KG1 (cell line): ENCODE measurements at regions not wholly inside any gene's neighbourhood (a gene's known extent, or its start where the extent isn't known, plus 50 kb on each side); places are given as distances from the start of the nearest gene placed in this dataset.

Experiments
- DNase-seq: peaks from one replicate; lab custom pipeline; 2025; lab: John Stamatoyannopoulos, UW

DNA sequence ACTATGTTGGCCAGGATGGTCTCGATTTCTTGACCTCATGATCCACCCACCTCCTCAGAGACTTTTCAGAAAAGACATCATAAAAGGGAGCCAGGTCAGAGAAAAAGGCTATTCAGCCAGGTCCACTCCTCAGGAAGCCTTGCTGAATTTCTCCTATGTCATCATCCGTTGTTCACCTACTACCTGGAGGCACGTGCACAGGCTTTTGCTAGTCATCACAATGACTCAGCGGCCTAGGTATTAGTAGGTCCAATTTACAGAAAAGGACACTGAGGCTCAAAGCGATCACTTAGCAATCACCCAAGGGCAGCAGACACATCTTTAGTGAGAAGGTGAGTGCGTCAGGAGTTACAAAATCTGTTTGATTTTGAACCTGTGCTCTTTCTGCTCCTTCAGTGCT lies 72.3 kb upstream of the RAD23B start:
- no peak for DNase-seq

DNA sequence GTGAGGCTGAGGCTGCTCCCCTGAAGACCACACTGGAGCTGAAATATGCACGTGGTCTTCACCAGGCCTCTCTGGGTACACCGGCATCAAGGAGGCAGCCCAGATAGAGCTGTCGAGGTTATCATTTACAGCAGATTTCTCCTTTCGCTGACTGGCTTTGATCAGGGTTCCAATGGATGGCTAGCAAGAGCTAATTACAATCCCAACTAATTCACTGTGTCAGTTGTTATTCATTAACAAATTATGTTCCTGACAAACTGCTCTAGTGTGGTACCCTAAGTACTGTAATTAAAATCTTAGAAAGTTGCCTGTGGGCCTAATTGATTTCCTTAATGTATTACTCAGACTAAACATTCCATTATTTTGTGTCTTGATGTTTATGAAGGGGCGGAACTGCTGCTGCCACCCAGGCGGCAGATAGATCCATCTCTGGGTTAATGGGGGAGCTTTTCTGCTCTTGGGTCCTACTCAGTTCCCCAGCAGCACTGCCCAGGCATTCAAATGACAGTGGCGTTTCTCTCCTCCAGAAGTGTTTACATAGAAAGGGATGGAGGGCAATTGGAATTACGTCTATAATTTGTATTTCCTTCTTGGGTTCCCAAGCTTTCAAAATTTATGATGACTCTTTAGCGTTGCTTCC lies 71.7 kb upstream of the RAD23B start:
- no peak for DNase-seq

GRCh38 chr9:107212613-107213012 lies 70.5 kb upstream of the RAD23B start:
- DNase-seq, result no peak

- DNase-seq, result no peak
Observed at GRCh38 chr9:107213080-107213479, 70.0 kb upstream of the RAD23B start.

DNA sequence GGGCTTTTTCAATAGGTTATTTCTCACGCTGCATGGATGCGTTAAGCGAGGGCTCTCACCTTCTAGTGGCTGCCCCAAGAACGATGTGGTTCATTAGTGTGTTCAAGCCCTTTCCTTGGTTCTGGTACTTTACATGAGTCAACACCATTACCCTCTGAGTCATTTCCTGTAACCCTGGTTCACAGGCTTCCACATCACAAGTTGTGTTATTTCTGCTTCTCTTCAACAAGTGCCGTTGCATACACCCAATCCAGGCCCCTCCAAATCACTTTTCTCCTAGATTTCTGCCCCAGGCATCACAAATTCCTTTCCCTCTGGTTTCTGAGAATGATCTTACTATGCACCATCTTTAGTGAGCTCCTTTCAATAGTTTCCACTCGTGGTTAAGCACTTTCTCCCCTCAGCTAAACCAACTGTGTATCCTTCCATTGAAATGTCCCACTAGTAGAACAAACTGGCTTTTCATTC lies 69.5 kb upstream of the RAD23B start:
- no peak for DNase-seq

DNA sequence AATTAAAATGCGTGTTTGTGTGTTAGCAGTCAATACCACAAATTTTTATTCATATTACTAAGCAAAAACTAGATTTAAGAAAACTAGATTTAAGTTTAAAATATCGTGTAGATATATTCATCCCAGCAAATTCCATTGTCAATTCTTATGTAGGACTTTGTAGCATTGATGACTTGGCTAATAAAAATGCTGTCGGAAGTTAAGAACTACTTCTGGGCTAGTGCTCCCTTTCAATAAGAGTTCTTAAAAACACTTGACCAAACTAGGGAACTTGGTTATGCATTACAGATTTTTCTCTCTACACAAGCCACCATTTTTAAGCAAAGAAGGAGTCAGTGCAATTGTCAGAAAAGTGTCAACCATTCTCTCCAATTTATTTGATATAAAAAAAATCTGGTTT lies 68.7 kb upstream of the RAD23B start:
- DNase-seq, result no peak

DNA sequence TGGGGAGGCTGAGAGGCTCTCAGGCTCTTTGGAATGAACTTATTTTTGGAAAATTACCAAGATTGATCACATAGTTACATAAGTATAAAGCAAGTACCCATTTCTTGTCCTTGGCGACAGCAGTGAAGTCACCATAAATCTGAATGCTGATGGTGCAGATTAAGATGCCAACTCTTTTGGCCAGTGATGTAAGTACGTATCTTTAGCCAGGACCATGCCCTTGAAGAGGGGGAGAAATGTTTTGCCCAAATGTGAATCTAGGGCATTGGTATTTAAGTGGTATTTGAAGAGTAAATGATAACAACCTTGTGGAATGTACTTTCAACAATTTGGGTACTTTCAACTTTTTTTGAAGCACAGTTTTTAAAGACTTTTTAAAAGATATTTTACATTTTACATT lies 68.2 kb upstream of the RAD23B start:
- no peak for DNase-seq

DNA sequence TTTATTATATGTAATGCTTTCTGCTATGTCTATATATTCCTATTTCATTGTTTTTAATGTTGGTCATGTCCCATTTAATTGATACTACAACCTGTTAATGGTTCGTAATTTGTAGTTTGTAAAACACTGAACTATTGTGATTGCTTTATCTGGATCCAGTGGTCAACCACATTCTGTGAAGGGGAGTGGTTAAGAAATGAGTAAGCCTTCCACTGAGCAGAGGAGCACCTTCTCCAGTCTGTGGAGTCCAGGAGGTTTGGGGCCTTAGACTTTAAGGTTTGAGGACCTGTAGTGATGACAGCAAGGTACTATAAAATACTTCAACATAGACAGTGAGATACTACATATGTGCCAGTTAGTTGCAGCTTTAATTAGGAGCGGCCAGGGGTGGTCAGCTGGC lies 67.7 kb upstream of the RAD23B start:
- DNase-seq, result no peak

GRCh38 chr9:107216329-107216728 lies 66.8 kb upstream of the RAD23B start:
- DNase-seq, result no peak

DNA sequence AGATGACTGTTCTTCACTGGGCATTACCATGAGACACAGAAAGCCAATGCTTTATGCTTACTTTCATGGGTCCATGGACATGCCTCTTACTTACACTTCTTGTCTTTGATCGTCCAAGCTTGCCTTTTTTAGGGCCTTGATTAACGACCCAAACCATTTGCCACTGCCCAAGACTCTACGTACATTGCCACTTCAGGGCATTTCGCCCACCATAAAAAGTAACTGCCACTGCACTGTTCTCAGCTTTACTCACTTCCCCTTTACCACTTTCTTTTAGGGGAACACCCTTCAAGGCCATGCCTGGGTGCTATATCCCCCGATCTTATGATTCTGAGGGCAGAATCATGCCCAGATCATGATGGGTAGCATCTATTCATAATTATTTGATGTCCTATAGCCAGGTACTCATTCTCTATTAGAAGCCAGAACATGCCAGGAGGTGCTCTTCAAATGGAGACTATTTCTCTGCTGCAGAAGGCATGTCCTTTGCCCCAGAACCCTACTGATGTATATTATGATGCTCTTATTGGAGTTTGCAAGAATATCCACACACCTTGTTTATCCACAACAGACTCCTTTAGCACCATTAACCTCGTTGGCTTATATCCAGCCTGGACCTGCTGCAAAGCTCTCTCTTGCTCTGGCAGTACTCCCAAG lies 64.1 kb upstream of the RAD23B start:
- DNase-seq, result no peak

DNA sequence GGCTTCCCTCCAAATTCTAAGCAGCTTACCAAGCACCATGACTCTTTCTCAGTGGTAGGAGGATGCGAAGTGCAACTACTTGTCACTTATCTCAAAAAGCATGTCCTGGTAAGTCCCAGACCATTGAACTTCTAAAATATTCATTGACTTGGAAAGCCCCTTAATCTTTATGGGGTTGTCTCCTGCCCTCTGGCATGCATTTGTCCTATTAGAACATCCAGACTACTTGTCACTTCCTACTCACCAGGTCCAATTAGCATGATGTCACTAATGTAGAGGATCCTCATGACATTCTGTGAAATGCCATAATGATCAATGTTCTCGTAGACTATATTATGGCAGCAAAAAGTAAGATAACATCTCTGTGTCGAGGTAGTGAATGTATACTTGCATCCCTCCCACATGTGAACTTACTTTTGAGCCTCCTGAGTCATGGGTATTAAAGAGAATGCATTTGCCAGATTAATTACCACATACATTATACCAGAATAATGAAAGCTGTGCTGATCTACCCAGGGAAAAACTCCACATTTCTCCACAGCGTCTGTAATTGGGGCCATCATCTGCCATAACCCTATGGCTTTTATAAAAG lies 63.5 kb upstream of the RAD23B start:
- DNase-seq, result no peak

DNA sequence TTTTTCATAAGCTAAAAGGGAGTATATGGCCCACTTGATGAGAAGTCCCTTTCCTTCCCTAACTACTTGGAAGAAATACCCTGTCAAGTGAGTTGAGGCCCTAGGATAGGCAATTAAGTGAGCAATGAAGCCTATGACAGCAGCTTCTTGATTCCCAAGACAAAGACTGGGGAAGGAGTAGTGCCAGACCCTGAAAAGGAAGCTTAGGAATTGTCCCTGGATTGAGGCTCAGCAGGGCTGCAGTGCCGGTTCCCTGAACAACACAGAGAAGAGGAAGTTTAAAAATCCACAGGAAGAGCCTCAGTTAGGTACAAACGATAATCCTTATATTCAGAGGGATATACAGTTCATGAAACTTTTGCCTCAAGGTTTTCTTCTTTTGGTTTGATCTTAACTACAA lies 61.8 kb upstream of the RAD23B start:
- no peak for DNase-seq

GRCh38 chr9:107222020-107222522 lies 61.0 kb upstream of the RAD23B start:
- no peak for DNase-seq

DNA sequence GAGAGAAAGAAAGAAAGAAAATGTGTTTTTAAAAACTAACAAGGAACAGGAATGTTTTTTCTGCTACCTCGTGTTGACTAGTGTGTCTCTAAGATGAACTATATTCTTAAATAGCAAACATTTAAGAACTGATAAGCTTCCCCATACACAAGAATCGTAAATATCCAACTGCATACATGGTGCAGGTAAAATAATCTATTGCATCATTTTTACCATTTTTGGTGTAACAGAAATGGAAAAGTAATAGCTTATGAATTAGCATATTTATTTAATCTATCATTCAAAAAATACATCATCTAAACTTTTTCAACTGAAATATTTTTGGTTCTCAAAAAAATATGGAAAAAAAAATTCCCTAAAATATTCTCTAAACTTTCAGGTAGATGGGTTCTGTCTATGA lies 59.7 kb upstream of the RAD23B start:
- DNase-seq, result no peak

- no peak for DNase-seq
Observed at GRCh38 chr9:107224252-107224651, 58.8 kb upstream of the RAD23B start.

DNA sequence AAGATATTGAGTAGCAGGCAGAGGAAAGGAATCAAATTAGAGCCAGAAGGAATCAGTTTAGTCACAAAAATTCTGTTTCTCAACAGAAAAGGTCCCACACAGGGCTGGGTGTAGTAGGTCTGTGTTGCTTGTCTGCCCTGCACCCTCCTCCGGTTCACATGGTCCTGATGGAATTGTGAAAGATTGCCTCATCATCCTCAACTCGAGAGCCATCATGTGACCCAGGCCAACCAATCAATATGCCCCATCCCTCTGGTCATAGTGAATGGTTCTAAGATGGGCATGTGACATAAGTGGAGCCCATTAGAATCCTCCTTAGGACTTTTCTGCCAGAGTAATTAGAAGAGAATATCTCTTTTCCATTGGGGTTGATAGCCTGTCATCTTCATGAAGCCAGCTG lies 56.7 kb upstream of the RAD23B start:
- DNase-seq, result no peak

DNA sequence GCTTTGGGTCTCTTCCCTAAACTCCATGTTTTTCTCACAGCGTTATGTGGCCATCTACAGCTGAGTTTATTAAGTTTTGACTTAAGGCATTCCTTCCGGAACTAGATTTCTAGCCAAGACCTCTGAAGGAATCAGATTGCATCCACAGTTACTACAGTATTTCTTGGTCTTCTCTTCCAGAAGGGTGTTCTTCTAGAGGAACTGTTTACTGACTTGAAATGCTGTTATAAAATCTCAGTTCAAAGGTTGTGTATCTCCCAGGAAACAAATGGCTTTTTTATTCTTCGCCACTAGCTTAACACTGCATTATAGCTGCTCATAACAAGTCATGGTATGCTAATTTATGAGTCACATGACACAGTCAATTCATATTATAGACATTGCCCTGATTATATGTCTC lies 55.3 kb upstream of the RAD23B start:
- DNase-seq, result no peak

- DNase-seq, result no peak
Observed at GRCh38 chr9:107228496-107229039, 54.5 kb upstream of the RAD23B start.

DNA sequence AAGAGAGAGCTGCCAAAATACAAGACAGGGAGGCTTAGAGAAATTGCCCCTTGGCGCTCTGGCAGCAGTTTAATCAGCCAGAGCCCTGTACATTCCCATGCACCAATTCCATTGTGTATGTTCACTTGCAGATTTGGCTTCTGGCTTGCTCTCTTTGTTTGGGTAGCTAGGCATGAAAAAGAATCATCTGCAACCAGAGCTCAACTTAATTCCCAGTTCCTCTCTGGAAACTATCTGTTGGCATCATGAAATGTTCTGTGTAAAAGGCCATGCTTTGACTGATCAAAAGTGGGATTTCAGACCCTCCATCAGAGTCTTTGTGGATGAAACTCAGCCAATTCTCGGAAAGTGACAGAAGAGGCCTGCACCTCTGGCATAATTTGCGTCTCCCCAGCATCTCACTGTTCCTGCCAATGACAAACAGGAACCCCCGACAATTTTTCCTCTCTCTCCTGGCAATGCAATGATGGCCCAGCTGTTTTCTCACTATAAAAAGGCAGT lies 53.8 kb upstream of the RAD23B start:
- no peak for DNase-seq
